Activated CD4-positive, alpha-beta T cell treated with anti-CD3 and anti-CD28 coated beads for 4 hours (primary cell): ENCODE measurements at regions not wholly inside any gene's neighbourhood (a gene's known extent, or its start where the extent isn't known, plus 50 kb on each side); places are given as distances from the start of the nearest gene placed in this dataset.

Experiments
- DNase-seq, 2 donors: peaks; one replicate each; pipeline ENCODE4 v3.0.0-alpha.2; 2020

GRCh38 chr6:111989743-111990142, 64.2 kb upstream of the CCN6 start:
- peak; percentile 40 to 49 for DNase-seq

GRCh38 chr6:111990214-111990613, 63.7 kb upstream of the CCN6 start:
- no peak for DNase-seq

- DNase-seq: peak; percentile 56 to 57
Observed at GRCh38 chr6:111992851-111993250, 61.1 kb upstream of the CCN6 start.

- DNase-seq: no peak
Observed at GRCh38 chr6:111993342-111993741, 60.6 kb upstream of the CCN6 start.

- no peak for DNase-seq
Observed at GRCh38 chr6:111994791-111995190, 59.1 kb upstream of the CCN6 start.

GRCh38 chr6:111995404-111995803, 58.5 kb upstream of the CCN6 start:
- DNase-seq: no peak

- no peak for DNase-seq
Observed at GRCh38 chr6:111996144-111996865, 57.6 kb upstream of the CCN6 start.

GRCh38 chr6:111997078-111997852, 56.6 kb upstream of the CCN6 start:
- DNase-seq: peak; percentile 78 to 81

GRCh38 chr6:111997853-111998208, 56.1 kb upstream of the CCN6 start:
- no peak for DNase-seq

GRCh38 chr6:112002307-112002706, 51.6 kb upstream of the CCN6 start:
- no peak for DNase-seq
